PC-3 (cell line): ENCODE measurements at regions not wholly inside any gene's neighbourhood (a gene's known extent, or its start where the extent isn't known, plus 50 kb on each side); places are given as distances from the start of the nearest gene placed in this dataset.

ENCODE experiments used
- EZH2 ChIP-seq: fragments of 300-600 bp; sonication (generic); IDR thresholded peaks from one replicate; pipeline ENCODE4 v1.6.1; 2017; ENCODE audit warnings: antibody characterized with exemption, mild to moderate bottlenecking, low read length; ENCODE audit not compliant: unreplicated experiment
- TF ChIP-seq, protein P1 (sequence below): fragments of 300-600 bp; sonication (generic); conservative IDR thresholded peaks from 2 replicates; pipeline ENCODE4 v1.5.1; 2017; ENCODE audit warnings: antibody characterized with exemption, low read depth, mild to moderate bottlenecking, low read length

DNA sequence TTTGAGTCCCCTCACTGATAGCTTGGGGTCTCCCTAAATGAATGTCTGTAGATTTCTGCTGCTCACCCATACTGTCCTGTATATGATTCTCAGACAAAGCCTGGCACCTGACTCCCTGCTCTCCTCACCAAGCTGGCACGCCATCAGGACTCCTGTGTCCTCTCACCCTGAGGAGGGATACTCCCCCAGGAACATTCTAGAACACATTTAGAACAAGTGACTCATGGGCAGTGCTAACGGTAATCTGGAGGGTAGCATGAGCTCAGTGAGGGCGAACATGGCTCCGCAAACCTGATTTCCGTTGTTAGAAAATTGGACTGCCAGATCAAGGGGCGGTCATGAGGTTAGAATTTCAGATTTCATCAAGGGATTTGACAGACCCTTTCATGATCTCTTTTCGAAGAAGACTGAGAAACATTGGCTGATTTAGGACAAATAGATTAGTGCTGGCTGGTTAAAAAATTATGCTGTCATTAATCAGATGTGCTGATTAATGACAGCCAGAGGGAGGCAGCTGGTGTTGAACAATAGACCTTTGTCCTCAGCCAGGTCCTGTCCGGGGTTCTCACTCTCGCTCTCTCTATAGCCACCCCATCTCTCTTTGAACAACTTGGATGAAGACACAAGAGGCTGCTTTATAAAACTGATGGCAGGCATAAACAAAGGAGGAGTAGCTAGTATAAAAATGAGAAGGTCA is 244.3 kb downstream of the PTTG2 start:
- TF ChIP-seq, protein P1, sequence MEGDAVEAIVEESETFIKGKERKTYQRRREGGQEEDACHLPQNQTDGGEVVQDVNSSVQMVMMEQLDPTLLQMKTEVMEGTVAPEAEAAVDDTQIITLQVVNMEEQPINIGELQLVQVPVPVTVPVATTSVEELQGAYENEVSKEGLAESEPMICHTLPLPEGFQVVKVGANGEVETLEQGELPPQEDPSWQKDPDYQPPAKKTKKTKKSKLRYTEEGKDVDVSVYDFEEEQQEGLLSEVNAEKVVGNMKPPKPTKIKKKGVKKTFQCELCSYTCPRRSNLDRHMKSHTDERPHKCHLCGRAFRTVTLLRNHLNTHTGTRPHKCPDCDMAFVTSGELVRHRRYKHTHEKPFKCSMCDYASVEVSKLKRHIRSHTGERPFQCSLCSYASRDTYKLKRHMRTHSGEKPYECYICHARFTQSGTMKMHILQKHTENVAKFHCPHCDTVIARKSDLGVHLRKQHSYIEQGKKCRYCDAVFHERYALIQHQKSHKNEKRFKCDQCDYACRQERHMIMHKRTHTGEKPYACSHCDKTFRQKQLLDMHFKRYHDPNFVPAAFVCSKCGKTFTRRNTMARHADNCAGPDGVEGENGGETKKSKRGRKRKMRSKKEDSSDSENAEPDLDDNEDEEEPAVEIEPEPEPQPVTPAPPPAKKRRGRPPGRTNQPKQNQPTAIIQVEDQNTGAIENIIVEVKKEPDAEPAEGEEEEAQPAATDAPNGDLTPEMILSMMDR: no peak
- TF ChIP-seq EZH2: no peak
